HFF-Myc (cell line): ENCODE measurements at regions not wholly inside any gene's neighbourhood (a gene's known extent, or its start where the extent isn't known, plus 50 kb on each side); places are given as distances from the start of the nearest gene placed in this dataset.
A peak's percentile ranks its signal among the peaks of the same experiment; 100 is the strongest.

Source experiments
- DNase-seq: peaks from one replicate; pipeline ENCODE4 v3.0.0-alpha.2; 2011; ENCODE audit warnings: low read depth; ENCODE audit errors: extremely low read depth
- H3K4me3 ChIP-seq: replicated peaks from 2 replicates; pipeline ENCODE4 v1.5.1; 2011; ENCODE audit warnings: low read depth, mild to moderate bottlenecking, control low read depth, low read length
- CTCF ChIP-seq: IDR thresholded peaks from 2 replicates; pipeline ENCODE4 v1.5.1; 2012; ENCODE audit warnings: mild to moderate bottlenecking, low read depth, low read length, control low read depth; ENCODE audit errors: missing control alignments

GRCh38 chr1:30586671-30587070, 136.7 kb downstream of the MATN1 start:
- H3K4me3 ChIP-seq: no peak overlapping the region
- DNase-seq: no peak
- no peak for TF ChIP-seq CTCF

GRCh38 chr1:30579580-30579979, 143.8 kb downstream of the MATN1 start:
- no peak for TF ChIP-seq CTCF
- H3K4me3 ChIP-seq: no peak overlapping the region
- DNase-seq: no peak

GRCh38 chr1:30575066-30575465, 148.3 kb downstream of the MATN1 start:
- no peak for TF ChIP-seq CTCF
- no peak for DNase-seq

GRCh38 chr1:30572192-30572591, 151.2 kb downstream of the MATN1 start:
- peak; percentile 3 for TF ChIP-seq CTCF
- no peak overlapping the region for H3K4me3 ChIP-seq
- DNase-seq: no peak

More at GRCh38 chr1:30575066-30575465, 148.3 kb downstream of the MATN1 start:
- H3K4me3 ChIP-seq: no peak overlapping the region

GRCh38 chr1:30571380-30571779, 152.0 kb downstream of the MATN1 start:
- no peak for TF ChIP-seq CTCF
- DNase-seq: no peak
- no peak overlapping the region for H3K4me3 ChIP-seq

- no peak for DNase-seq
- TF ChIP-seq CTCF: peak; percentile 4
- H3K4me3 ChIP-seq: no peak overlapping the region
These were observed 154.0 kb downstream of the MATN1 start for GRCh38 chr1:30569384-30569783.

- TF ChIP-seq CTCF: no peak
- no peak for DNase-seq
- H3K4me3 ChIP-seq: no peak overlapping the region
These were observed 160.8 kb downstream of the MATN1 start for GRCh38 chr1:30562559-30562958.
